ENCODE measurements at regions not wholly inside any gene's neighbourhood (a gene's known extent, or its start where the extent isn't known, plus 50 kb on each side); places are given as distances from the start of the nearest gene placed in this dataset.

GRCh38 chr5:31075981-31076380, 117.5 kb upstream of the CDH6 start:
- CTCF ChIA-PET (ENCODE audit: partially characterized antibody) = interaction anchor here (1.4 kb wide), 1 partner anchor 110 kb away, joined by 4 read pairs; no protein-coding TSS in a partner anchor

More at GRCh38 chr5:31075981-31076380, 117.5 kb upstream of the CDH6 start:
- H2BK12ac ChIP-seq (ENCODE audit: low read depth, low read length) = no peak overlapping the region
- 96% methylated on average over 6 of the region's 6 CpGs; no CpG with 5 or more reads in 1 of the 2 experiments for WGBS, 2 experiments (ENCODE audit: extremely low coverage in 1 of 2, insufficient coverage in 1 of 2, insufficient read length in 1 of 2, insufficient replicate concordance in 2 of 2, low coverage in 1 of 2, low lambda C conversion rate in 2 of 2, missing lambda C conversion rate in 1 of 2)
- no peak overlapping the region for H2BK15ac ChIP-seq (ENCODE audit: low read length)
- H2BK120ac ChIP-seq (replicated peaks; ENCODE audit: low read depth, low read length) = no peak overlapping the region
- no peaks in the 10 kb centered on the region for H3K79me1 ChIP-seq (ENCODE audit: low read depth, low read length)
- H3K23me2 ChIP-seq (ENCODE audit: low read depth, low read length) = no peaks in the 10 kb centered on the region
- H3K36me3 ChIP-seq (ENCODE audit: control insufficient read depth in 2 of 4, insufficient read depth in 4 of 4, low read length in 3 of 4) = 0 out of 8 replicates have a peak, but pooled peaks cover 0 to 2% (median 0%) of the 10 kb centered on the region in 4 experiments
- H2BK5ac ChIP-seq (ENCODE audit: low read depth, low read length) = no peak overlapping the region
- TF ChIP-seq KDM4A (IDR thresholded peaks at IDR 0.05; ENCODE audit: low read depth, low read length, severe bottlenecking) = no peak
- no peak for TF ChIP-seq RFX5 (IDR thresholded peaks at IDR 0.05; ENCODE audit: borderline replicate concordance, low read depth, low read length)
- no peak for TF ChIP-seq POLR2AphosphoS5 (IDR thresholded peaks at IDR 0.05; ENCODE audit: low read depth, low read length)
- TF ChIP-seq TAF7 (optimal IDR thresholded peaks at IDR 0.05; ENCODE audit: borderline replicate concordance, low read depth, low read length) = no peak
- TF ChIP-seq CHD2 (IDR thresholded peaks at IDR 0.05; ENCODE audit: low read length) = no peak
- no peak for TF ChIP-seq RBBP5 (IDR thresholded peaks at IDR 0.05; ENCODE audit: borderline replicate concordance, low read depth, low read length)
- TF ChIP-seq TCF12 (IDR thresholded peaks at IDR 0.05; ENCODE audit: low read depth, low read length) = no peak
- TF ChIP-seq KDM1A (IDR thresholded peaks at IDR 0.05; ENCODE audit: borderline replicate concordance, low read length) = no peak
- TF ChIP-seq SIX5 (IDR thresholded peaks at IDR 0.05; ENCODE audit: low read depth, low read length) = no peak
- no peak for TF ChIP-seq GABPA (IDR thresholded peaks at IDR 0.05; ENCODE audit: borderline replicate concordance, insufficient read depth, low read length)
- TF ChIP-seq USF2 (IDR thresholded peaks at IDR 0.05; ENCODE audit: low read length) = no peak
- H3K4me3 ChIP-seq (ENCODE audit: extremely low read depth in 1 of 4, insufficient read depth in 2 of 4, low read depth in 3 of 4, low read length in 4 of 4) = no peak overlapping the region
- no peaks in the 10 kb centered on the region for H3K79me2 ChIP-seq (ENCODE audit: control insufficient read depth in 1 of 2, insufficient read depth in 2 of 2, low read length in 2 of 2)
- H3K18ac ChIP-seq (ENCODE audit: extremely low read depth, low read length) = peak overlapping the region; percentile 81; the same call in 1 of the 2 replicates
- no peak overlapping the region for H3K27ac ChIP-seq (ENCODE audit: low read depth, low read length)
- POLR2A ChIA-PET (ENCODE audit: partially characterized antibody) = no interaction called here
- H4K8ac ChIP-seq (ENCODE audit: extremely low read depth, insufficient read depth, low read length) = no peak overlapping the region
- H3K4me1 ChIP-seq (replicated peaks in 1 of 4; ENCODE audit: control insufficient read depth in 3 of 4, insufficient read depth in 4 of 4, low read length in 3 of 4) = 0 out of 7 replicates have a peak, but pooled peaks cover 0 to 4% (median 1%) of the 10 kb centered on the region in 4 experiments
- DNase-seq (ENCODE audit: low read depth in 1 of 2, low spot score in 2 of 2) = no peak
- peak overlapping the region; percentile 52 for H4K91ac ChIP-seq (replicated peaks; ENCODE audit: insufficient read length, low read length)
- H3K14ac ChIP-seq (ENCODE audit: insufficient read length) = no peak overlapping the region
- H3K4me2 ChIP-seq (ENCODE audit: insufficient read depth in 1 of 2, low read depth in 2 of 2, low read length in 2 of 2) = 0 out of 4 replicates have a peak overlapping the region, but pooled peaks of 1 of the 2 experiments have one; percentile 39
- no peaks in the 10 kb centered on the region for H3K27me3 ChIP-seq (replicated peaks in 1 of 4; ENCODE audit: control insufficient read depth in 3 of 4, extremely low read depth in 1 of 4, insufficient read depth in 3 of 4, low read length in 3 of 4)
- H2AFZ ChIP-seq (ENCODE audit: low read length) = no peak overlapping the region; the same call in 1 of the 2 replicates
- no peak overlapping the region for H3K9ac ChIP-seq (replicated peaks in 1 of 4; ENCODE audit: extremely low read depth in 1 of 4, low read depth in 3 of 4, low read length in 3 of 4)
- no peak overlapping the region for H2BK20ac ChIP-seq (ENCODE audit: low read length)
- H4K5ac ChIP-seq (ENCODE audit: insufficient read length, low read depth, low read length) = no peak overlapping the region
- FAIRE-seq = no peak
- H4K20me1 ChIP-seq (replicated peaks in 1 of 2; ENCODE audit: control insufficient read depth in 1 of 2, insufficient read depth in 2 of 2, low read length in 2 of 2) = no peaks in the 10 kb centered on the region
- H2AK5ac ChIP-seq (ENCODE audit: low read depth, low read length) = no peak overlapping the region
- H3K4ac ChIP-seq (replicated peaks; ENCODE audit: insufficient read length, low read depth, low read length) = no peak overlapping the region
- H3K23ac ChIP-seq (ENCODE audit: insufficient read length) = no peak overlapping the region
- H3K56ac ChIP-seq (replicated peaks; ENCODE audit: insufficient read length, low read depth, low read length) = no peak overlapping the region
- peaks cover 0 to 11% of the 10 kb centered on the region in 2 experiments; a peak in 2 of 4 replicates for H3K9me3 ChIP-seq (ENCODE audit: insufficient read depth in 2 of 2, low read depth in 1 of 2, low read length in 1 of 2)

All from H1 (cell line).